CD8-positive, alpha-beta memory T cell (primary cell): ENCODE measurements at regions not wholly inside any gene's neighbourhood (a gene's known extent, or its start where the extent isn't known, plus 50 kb on each side); places are given as distances from the start of the nearest gene placed in this dataset.
"Not testable (repeated sequence)": the region's sequence is repeated elsewhere in the genome, so short reads cannot be mapped to it uniquely, and the experiment has no call there.

Experiments used
- CTCF ChIA-PET: fragments of 350-600 bp; sonication (Branson Sonifier 250); formaldehyde crosslinking; loops from one replicate; lab custom pipeline; 2021; ENCODE audit warnings: antibody characterized with exemption; lab: Charles Lee
- POLR2A ChIA-PET: fragments of 350-600 bp; sonication (Branson Sonifier 250); formaldehyde crosslinking; loops from one replicate; lab custom pipeline; 2021; ENCODE audit warnings: antibody characterized with exemption; lab: Charles Lee
- DNase-seq, 5 donors: peaks; one replicate each; pipeline versions ENCODE4 v3.0.0 to v3.0.0-alpha.2; 2020 to 2022; ENCODE audit warnings: mixed read lengths in 1 of 5
- H3K27ac ChIP-seq: one replicate; pipeline ENCODE4 v1.7.0; 2013; ENCODE audit warnings: low read depth, mild to moderate bottlenecking, low read length, moderate library complexity
- H3K27me3 ChIP-seq: 2 replicates; pipeline ENCODE4 v1.7.0; 2013; ENCODE audit warnings: low read length, mild to moderate bottlenecking; ENCODE audit not compliant: insufficient read depth, poor library complexity, severe bottlenecking
- H3K36me3 ChIP-seq: 2 replicates; pipeline ENCODE4 v1.7.0; 2013; ENCODE audit warnings: mild to moderate bottlenecking, low read length, moderate library complexity; ENCODE audit not compliant: insufficient read depth
- H3K4me1 ChIP-seq: 2 replicates; pipeline ENCODE4 v1.7.0; 2013; ENCODE audit warnings: mild to moderate bottlenecking, low read length, moderate library complexity; ENCODE audit not compliant: insufficient read depth
- H3K4me3 ChIP-seq: 2 replicates; pipeline ENCODE4 v1.7.0; 2013; ENCODE audit warnings: mild to moderate bottlenecking, low read length
- H3K9me3 ChIP-seq: 2 replicates; pipeline ENCODE4 v1.7.0; 2013; ENCODE audit warnings: mild to moderate bottlenecking, low read length
- H3K27ac Mint-ChIP-seq, 8 donors: one replicate each; pipeline ENCODE4 v1.8.0; 2020 to 2021; ENCODE audit warnings: mixed read lengths in 8 of 8, mild to moderate bottlenecking in 6 of 8, inconsistent platforms in 3 of 8, moderate library complexity in 3 of 8
- H3K27me3 Mint-ChIP-seq, 2 donors: one replicate each; pipeline ENCODE4 v1.8.0; 2020 to 2021; ENCODE audit warnings: mixed read lengths in 2 of 2, mild to moderate bottlenecking in 1 of 2, moderate library complexity in 1 of 2
- H3K36me3 Mint-ChIP-seq, 3 donors: one replicate each; pipeline ENCODE4 v1.8.0; 2020 to 2021; ENCODE audit warnings: mixed read lengths in 3 of 3, inconsistent platforms in 1 of 3, mild to moderate bottlenecking in 1 of 3
- H3K4me1 Mint-ChIP-seq, 3 donors: one replicate each; pipeline ENCODE4 v1.8.0; 2020 to 2021; ENCODE audit warnings: mixed read lengths in 3 of 3, inconsistent platforms in 1 of 3, mild to moderate bottlenecking in 1 of 3
- H3K4me3 Mint-ChIP-seq, 7 donors: one replicate each; pipeline ENCODE4 v1.8.0; 2020 to 2021; ENCODE audit warnings: mixed read lengths in 7 of 7, mild to moderate bottlenecking in 6 of 7, moderate library complexity in 4 of 7, inconsistent platforms in 2 of 7
- H3K9me3 Mint-ChIP-seq, 5 donors: one replicate each; pipeline ENCODE4 v1.8.0; 2020 to 2022; ENCODE audit warnings: mixed read lengths in 5 of 5, mild to moderate bottlenecking in 3 of 5, moderate library complexity in 2 of 5, inconsistent platforms in 1 of 5

DNA sequence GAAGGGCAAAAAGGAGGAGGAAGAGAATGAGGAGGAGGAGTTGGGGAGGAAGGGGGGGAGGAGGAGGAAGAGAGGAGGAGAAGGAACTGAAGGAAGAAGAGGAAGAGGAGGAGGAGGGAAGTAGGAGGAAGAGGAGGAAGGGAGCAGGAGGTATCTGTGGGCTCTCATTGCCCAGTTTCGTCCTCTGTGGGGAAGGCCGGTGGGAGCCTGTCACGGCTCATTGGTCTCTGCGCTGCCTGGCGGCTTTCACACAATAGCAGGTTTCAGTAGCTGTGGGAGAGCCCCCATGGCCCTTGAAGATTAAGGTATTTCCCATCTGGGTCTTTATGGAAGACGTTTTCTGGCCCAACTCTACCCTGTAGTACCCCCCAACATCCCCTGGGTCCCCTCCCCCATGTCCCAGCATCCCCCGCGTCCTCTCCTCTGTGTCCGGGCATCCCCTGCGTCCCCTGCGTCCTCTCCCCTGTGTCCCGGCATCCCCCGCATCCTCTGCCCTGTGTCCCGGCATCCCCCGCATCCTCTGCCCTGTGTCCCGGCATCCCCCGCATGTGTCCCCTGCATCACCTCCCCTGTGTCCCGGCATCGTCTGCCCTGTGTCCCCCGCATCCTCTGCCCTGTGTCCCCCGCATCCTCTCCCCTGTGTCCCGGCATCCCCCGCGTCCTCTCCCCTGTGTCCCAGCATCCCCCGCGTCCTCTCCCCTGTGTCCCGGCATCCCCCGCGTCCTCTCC, 278.2 kb upstream of the SFSWAP start:
- ChIA-PET POLR2A (no interaction called here), CTCF (no interaction called here)
- no peak overlapping the region for H3K4me3 Mint-ChIP-seq
- no peak for DNase-seq
- no peaks in the 10 kb centered on the region for H3K9me3 Mint-ChIP-seq
- Histone ChIP-seq H3K4me1 (no peaks in the 10 kb centered on the region), H3K27me3 (no peaks in the 10 kb centered on the region), H3K4me3 (no peak overlapping the region), H3K36me3 (no peaks in the 10 kb centered on the region), H3K27ac (no peak overlapping the region), H3K9me3 (no peaks in the 10 kb centered on the region)
- no peaks in the 10 kb centered on the region for H3K36me3 Mint-ChIP-seq
- H3K27me3 Mint-ChIP-seq = peaks cover 17 to 42% of the 10 kb centered on the region in 2 donors
- H3K27ac Mint-ChIP-seq = peak overlapping the region in 1 of 8 donors; percentile 63
- no peaks in the 10 kb centered on the region for H3K4me1 Mint-ChIP-seq

DNA sequence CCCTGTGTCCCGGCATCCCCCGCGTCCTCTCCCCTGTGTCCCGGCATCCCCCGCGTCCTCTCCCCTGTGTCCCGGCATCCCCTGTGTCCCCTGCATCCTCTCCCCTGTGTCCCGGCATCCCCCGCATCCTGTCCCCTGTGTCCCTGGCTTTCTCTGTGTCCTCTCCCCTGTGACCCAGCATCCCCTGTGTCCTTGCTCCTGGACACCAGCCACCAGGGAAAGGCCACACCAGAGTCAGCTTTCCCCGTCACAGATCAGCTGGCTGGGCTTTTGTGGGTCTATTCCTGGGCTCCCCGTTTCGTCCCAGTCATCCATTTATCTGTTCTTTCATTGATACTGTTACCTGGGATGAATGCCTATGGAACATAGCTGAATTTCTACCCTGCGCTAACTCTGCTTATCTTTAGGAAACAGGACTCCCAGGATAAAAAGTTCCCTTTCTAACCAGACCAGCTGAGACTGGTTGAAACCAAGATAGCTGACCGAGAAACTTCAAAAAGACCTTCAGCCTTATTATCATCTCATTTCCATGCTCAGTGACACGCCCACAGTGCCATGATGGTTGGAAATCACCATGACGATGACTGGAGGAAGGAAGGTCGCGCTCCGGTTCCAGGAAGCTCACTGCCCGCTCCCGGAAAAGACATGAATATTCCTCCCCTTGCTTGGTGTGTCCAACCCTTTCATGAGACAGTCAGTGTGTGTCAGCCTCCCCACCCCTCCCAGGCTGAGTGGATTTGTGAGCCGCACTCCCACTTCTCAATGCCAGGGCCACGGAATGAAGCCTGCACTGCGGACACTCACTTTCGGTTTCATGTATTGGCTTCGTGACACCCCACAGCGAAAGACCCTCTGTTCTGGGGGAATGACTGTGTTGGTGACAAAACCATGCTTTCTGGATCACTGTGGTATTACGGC, 276.4 kb upstream of the SFSWAP start:
- H3K4me1 ChIP-seq = no peaks in the 10 kb centered on the region
- H3K4me3 ChIP-seq = no peak overlapping the region
- DNase-seq = no peak
- peaks cover 17 to 37% of the 10 kb centered on the region in 2 donors for H3K27me3 Mint-ChIP-seq
- H3K4me3 Mint-ChIP-seq = peak overlapping the region in 1 of 7 donors; percentile 15
- ChIA-PET POLR2A (no interaction called here), CTCF (no interaction called here)
- no peaks in the 10 kb centered on the region for H3K36me3 ChIP-seq
- no peaks in the 10 kb centered on the region for H3K9me3 Mint-ChIP-seq
- no peaks in the 10 kb centered on the region for H3K9me3 ChIP-seq
- no peaks in the 10 kb centered on the region for H3K4me1 Mint-ChIP-seq
- no peaks in the 10 kb centered on the region for H3K27me3 ChIP-seq
- H3K27ac Mint-ChIP-seq = no peak overlapping the region
- H3K27ac ChIP-seq = peak overlapping the region; percentile 51
- no peaks in the 10 kb centered on the region for H3K36me3 Mint-ChIP-seq

GRCh38 chr12:131436922-131437705, 273.8 kb upstream of the SFSWAP start:
- H3K27me3 ChIP-seq = no peaks in the 10 kb centered on the region
- H3K4me3 ChIP-seq = no peak overlapping the region
- Mint-ChIP-seq H3K36me3 (no peaks in the 10 kb centered on the region), H3K27ac (no peak overlapping the region), H3K27me3 (peaks cover 13 to 29% of the 10 kb centered on the region in 2 donors), H3K4me3 (no peak overlapping the region), H3K4me1 (no peaks in the 10 kb centered on the region), H3K9me3 (no peaks in the 10 kb centered on the region)
- H3K4me1 ChIP-seq = no peaks in the 10 kb centered on the region
- no peaks in the 10 kb centered on the region for H3K36me3 ChIP-seq
- POLR2A ChIA-PET = no interaction called here
- CTCF ChIA-PET = no interaction called here
- no peaks in the 10 kb centered on the region for H3K9me3 ChIP-seq
- no peak for DNase-seq
- H3K27ac ChIP-seq = no peak overlapping the region

DNA sequence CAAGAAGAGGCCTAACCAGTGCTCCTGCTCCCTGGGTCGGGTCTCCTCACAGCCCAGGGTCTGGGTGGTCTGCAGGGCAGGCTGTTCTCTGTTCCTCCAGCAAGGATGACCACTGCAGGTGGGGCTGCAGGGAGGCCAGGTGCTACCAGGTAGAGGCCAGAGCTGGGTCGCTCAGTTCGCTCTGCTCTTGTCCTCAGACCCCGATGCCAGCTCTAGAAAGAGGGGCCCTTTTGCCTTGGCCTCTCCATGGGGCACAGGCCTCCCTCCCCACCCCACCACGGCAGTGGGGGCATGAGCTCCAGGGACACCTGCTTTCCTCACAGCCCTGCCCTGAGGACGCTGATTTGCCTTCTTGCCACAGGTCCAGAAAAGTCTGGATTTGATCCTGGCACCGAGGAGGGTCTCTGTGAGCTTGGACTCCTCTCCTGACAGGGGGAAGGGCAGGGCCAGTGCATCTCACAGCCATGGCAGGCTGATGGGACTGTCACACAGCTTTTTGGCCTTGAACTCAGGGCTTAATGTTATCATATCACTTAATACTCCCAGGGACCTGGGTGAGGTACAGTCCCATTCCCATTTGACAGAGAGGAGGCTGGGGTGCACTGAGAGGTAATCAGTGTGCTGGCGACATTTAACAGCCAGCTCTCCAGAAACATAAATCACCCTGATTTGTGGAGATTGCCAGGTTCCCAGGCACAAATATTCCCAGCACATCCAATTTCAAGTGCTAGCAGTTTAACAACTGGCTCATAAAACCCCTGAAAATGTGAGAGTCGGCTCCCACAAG, 273.0 kb upstream of the SFSWAP start:
- Histone ChIP-seq H3K4me3 (no peak overlapping the region), H3K4me1 (no peaks in the 10 kb centered on the region), H3K36me3 (no peaks in the 10 kb centered on the region), H3K27me3 (no peaks in the 10 kb centered on the region), H3K27ac (no peak overlapping the region), H3K9me3 (no peaks in the 10 kb centered on the region)
- ChIA-PET CTCF (no interaction called here), POLR2A (no interaction called here)
- Mint-ChIP-seq H3K27me3 (peaks cover 13 to 27% of the 10 kb centered on the region in 2 donors), H3K9me3 (no peaks in the 10 kb centered on the region), H3K36me3 (no peaks in the 10 kb centered on the region), H3K4me1 (no peaks in the 10 kb centered on the region), H3K4me3 (no peak overlapping the region), H3K27ac (no peak overlapping the region)
- no peak for DNase-seq

DNA sequence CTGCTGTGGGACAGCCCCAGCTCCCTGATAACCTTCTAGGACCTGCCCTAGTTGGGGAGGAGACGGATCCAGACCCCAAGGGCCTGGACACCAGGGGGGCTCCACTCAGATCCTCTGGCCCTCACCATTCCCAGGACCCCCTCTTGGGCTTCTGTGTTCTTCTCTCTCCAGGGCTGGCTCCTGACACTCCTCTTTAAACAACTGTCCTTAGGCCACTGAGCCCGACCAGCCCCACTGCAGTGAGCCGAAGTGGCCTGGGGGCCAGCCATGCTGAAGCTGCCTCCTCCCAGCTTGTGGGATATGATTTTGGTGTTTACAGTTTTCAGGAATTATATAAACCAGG, 272.4 kb upstream of the SFSWAP start:
- H3K4me3 Mint-ChIP-seq, H3K9me3 Mint-ChIP-seq, DNase-seq, POLR2A ChIA-PET, H3K27ac Mint-ChIP-seq, H3K4me1 ChIP-seq, H3K27ac ChIP-seq, H3K4me1 Mint-ChIP-seq, H3K4me3 ChIP-seq, H3K36me3 ChIP-seq, H3K27me3 ChIP-seq, H3K36me3 Mint-ChIP-seq, H3K9me3 ChIP-seq, CTCF ChIA-PET: not testable (repeated sequence)
- peaks cover 13 to 27% of the 10 kb centered on the region in 2 donors for H3K27me3 Mint-ChIP-seq

- H3K4me1 ChIP-seq = no peaks in the 10 kb centered on the region
- no peaks in the 10 kb centered on the region for H3K9me3 ChIP-seq
- Mint-ChIP-seq H3K4me1 (no peaks in the 10 kb centered on the region), H3K9me3 (no peaks in the 10 kb centered on the region), H3K27me3 (peaks cover 13 to 27% of the 10 kb centered on the region in 2 donors), H3K36me3 (no peaks in the 10 kb centered on the region), H3K27ac (no peak overlapping the region), H3K4me3 (no peak overlapping the region)
- POLR2A ChIA-PET = no interaction called here
- CTCF ChIA-PET = no interaction called here
- H3K27me3 ChIP-seq = no peaks in the 10 kb centered on the region
- H3K27ac ChIP-seq = no peak overlapping the region
- H3K4me3 ChIP-seq = no peak overlapping the region
- no peak for DNase-seq
- no peaks in the 10 kb centered on the region for H3K36me3 ChIP-seq
Observed at GRCh38 chr12:131438881-131439280, 272.0 kb upstream of the SFSWAP start.

DNA sequence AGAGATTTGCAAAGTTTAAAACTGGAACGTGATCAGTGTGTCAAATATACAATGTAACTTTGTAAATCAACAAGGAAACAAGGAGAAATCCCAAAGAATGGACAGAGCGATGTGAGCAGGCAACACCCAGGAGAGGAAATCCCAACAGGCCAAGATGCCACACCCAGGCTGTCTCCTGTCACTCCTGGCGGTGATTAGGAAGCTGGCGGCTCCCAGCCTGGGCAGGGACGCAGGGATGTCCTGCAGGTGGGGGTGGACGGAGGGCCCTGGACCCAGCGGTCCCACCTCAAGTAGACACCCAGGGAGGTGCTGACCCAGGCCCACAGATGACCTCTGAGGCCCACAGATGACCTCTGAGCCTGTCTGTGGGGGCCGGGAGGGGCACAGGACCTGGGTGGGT, 271.1 kb upstream of the SFSWAP start:
- DNase-seq, H3K27ac Mint-ChIP-seq, H3K4me1 Mint-ChIP-seq, H3K27me3 ChIP-seq, H3K36me3 ChIP-seq, H3K4me3 Mint-ChIP-seq, POLR2A ChIA-PET, H3K9me3 Mint-ChIP-seq, H3K4me1 ChIP-seq, H3K36me3 Mint-ChIP-seq, H3K9me3 ChIP-seq, CTCF ChIA-PET, H3K27ac ChIP-seq, H3K4me3 ChIP-seq: not testable (repeated sequence)
- H3K27me3 Mint-ChIP-seq = peaks cover 12 to 22% of the 10 kb centered on the region in 2 donors
